HFF-Myc (cell line): ENCODE measurements at regions not wholly inside any gene's neighbourhood (a gene's known extent, or its start where the extent isn't known, plus 50 kb on each side); places are given as distances from the start of the nearest gene placed in this dataset.
A peak's percentile ranks its signal among the peaks of the same experiment; 100 is the strongest.
"Not testable (repeated sequence)": the region's sequence is repeated elsewhere in the genome, so short reads cannot be mapped to it uniquely, and the experiment has no call there.

Experiments
- DNase-seq: peaks from one replicate; pipeline ENCODE4 v3.0.0-alpha.2; 2011; ENCODE audit warnings: low read depth; ENCODE audit errors: extremely low read depth
- H3K4me3 ChIP-seq: replicated peaks from 2 replicates; pipeline ENCODE4 v1.5.1; 2011; ENCODE audit warnings: low read depth, mild to moderate bottlenecking, control low read depth, low read length
- TF ChIP-seq, protein P1 (sequence below): IDR thresholded peaks from 2 replicates; pipeline ENCODE4 v1.5.1; 2012; ENCODE audit warnings: mild to moderate bottlenecking, low read depth, low read length, control low read depth; ENCODE audit errors: missing control alignments

DNA sequence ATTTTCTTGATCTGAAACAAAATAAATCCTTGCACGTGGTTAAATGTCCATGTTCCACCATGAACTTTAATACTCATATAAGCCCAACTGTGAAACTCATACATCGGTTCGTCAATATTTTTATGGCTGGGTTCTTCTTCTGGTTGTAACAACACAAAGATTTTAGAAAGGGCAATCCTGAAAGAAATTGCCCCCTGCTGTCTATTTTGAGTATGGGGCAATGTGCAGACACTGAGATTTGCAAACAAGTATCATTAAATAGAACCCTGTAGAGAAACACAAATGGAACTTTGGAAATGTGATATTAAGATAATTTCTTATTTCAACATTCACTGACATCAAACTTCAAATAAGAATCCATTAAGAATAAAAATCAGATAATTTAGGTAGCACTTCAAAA is 80.2 kb upstream of the PHACTR1 start:
- no peak overlapping the region for H3K4me3 ChIP-seq
- no peak for DNase-seq
- TF ChIP-seq, protein P1, sequence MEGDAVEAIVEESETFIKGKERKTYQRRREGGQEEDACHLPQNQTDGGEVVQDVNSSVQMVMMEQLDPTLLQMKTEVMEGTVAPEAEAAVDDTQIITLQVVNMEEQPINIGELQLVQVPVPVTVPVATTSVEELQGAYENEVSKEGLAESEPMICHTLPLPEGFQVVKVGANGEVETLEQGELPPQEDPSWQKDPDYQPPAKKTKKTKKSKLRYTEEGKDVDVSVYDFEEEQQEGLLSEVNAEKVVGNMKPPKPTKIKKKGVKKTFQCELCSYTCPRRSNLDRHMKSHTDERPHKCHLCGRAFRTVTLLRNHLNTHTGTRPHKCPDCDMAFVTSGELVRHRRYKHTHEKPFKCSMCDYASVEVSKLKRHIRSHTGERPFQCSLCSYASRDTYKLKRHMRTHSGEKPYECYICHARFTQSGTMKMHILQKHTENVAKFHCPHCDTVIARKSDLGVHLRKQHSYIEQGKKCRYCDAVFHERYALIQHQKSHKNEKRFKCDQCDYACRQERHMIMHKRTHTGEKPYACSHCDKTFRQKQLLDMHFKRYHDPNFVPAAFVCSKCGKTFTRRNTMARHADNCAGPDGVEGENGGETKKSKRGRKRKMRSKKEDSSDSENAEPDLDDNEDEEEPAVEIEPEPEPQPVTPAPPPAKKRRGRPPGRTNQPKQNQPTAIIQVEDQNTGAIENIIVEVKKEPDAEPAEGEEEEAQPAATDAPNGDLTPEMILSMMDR = peak; percentile 26

DNA sequence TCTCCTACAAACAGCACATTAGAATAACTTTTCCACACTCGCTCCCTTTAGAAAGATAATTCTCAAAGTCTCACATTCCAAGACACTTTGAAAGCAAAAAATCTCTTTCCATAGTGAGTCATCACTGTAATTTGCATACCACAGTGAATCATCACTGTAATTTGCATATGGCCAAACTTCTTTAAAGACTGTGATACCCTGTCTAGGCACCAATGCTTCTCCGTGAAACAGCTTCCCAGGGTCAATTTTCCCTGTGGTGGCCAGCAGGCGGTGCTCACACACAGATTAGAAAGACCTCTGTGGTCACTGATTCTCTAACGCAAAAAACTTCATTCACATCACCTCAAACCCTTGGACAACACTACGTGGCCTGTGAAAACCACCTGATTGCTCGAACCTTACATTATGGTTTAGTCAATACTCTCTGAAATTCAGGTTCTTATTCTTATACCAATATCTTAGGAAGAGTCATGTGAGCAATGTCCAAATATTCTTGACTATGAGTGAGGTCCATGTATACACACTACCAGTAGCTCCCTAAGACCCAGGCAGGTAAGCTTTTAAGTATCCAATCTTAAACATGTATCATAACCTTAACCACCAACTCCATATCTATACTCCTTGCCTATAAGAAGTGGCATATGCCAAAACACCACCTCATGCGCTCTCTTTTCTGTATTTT is 78.5 kb upstream of the PHACTR1 start:
- no peak overlapping the region for H3K4me3 ChIP-seq
- TF ChIP-seq, protein P1 = peak; percentile 89
- peak; percentile 72 for DNase-seq

DNA sequence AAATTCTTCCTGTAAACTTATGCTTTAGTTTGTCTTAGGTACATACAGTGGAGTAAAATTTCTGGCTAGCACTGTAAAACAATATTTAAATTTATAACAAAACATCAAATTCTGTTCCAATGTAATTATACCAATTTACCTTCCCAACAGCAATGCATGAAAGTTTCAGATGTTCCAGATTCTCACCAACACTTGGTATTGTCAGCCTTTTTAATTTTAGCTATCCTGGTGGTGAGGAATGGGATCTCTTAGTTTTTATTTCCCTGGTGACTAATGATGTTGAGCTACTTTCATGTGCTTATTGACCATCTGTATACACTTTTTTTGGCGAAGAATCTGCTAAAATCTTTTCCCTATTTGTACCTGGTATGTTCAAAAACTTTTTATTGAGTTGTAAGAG is 76.1 kb upstream of the PHACTR1 start:
- DNase-seq = no peak
- TF ChIP-seq, protein P1 = no peak

DNA sequence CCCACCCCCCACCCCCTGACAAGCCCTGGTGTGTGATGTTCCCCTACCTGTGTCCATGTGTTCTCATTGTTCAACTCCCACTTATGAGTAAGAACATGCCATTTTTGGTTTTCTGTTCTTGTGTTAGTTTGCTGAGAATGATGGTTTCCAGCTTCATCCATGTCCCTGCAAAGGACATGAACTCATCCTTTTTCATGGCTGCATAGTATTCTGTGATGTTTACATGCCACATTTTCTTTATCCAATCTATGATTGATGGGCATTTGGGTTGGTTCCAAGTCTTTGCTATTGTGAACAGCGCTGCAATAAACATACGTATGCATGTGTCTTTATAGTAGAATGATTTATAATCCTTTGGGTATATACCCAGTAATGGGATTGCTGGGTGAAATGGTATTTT is 74.8 kb upstream of the PHACTR1 start:
- not testable (repeated sequence) for DNase-seq, H3K4me3 ChIP-seq

More for the DNA sequence above, 76.1 kb upstream of the PHACTR1 start:
- no peak overlapping the region for H3K4me3 ChIP-seq

DNA sequence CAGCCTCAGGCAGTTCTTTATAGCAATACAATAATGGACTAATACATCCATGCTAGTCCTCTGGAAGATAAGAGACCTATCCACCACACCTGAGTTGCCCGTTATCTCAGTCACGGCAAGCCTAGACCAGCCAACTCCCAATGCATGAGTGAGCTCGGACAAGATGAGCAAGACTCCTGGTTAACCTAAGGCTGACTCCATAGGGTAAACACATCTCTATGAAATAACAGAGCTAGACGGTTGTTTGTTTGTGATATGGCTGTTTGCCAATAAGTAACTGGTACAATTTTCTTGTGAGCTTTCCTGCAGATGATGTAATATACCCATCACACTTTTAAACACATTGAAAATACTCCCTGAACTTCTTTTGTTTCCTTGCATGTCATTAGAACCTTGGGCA is 70.6 kb upstream of the PHACTR1 start:
- no peak overlapping the region for H3K4me3 ChIP-seq
- TF ChIP-seq, protein P1 = no peak
- DNase-seq = no peak

DNA sequence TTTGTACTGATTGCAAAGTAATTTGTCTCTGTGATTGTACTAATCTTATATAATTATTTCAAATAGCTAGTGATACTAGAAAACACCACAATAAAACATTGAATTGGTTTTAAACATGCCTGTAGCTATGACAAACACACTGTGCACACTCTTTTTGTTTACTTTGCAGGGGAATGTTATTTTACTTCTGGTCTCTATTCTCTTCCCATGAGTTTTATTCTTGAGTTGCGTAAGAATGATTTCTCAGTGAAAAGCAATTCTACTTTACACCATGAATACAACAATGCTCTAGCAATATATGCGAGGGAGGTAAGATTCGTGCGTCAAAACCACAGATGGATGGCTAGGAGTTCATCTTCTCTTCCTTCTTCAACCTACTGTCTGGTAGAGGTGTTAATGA is 68.4 kb upstream of the PHACTR1 start:
- H3K4me3 ChIP-seq = no peak overlapping the region
- no peak for DNase-seq
- TF ChIP-seq, protein P1 = no peak

DNA sequence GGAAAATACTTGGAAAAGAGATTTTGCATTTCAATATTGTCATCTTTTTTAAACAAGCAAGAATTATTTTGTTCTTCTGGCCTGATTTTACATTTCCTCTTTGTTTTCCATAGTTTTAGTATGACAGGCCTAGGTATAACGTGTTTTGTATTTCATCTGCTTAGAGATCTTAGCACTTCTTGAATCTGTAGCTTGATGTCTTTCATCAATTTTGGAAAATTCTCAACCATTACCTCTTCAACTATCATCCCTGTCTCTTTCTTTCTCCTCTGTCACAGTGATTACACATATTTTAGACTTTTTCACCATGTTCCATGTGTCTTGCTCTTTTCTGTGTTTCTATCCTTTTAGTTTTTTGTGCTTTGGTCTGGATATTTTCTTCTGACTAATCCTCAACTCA is 67.2 kb upstream of the PHACTR1 start:
- TF ChIP-seq, protein P1 = no peak
- H3K4me3 ChIP-seq = no peak overlapping the region
- no peak for DNase-seq
